OCI-M2 (cell line): ENCODE measurements at regions not wholly inside any gene's neighbourhood (a gene's known extent, or its start where the extent isn't known, plus 50 kb on each side); places are given as distances from the start of the nearest gene placed in this dataset.

Source experiments
- DNase-seq: peaks from one replicate; lab custom pipeline; 2025; ENCODE audit not compliant: unreplicated experiment; lab: John Stamatoyannopoulos, UW

GRCh38 chr5:31049936-31050704, 143.4 kb upstream of the CDH6 start:
- no peak for DNase-seq

- DNase-seq, result no peak
These were observed 144.0 kb upstream of the CDH6 start for GRCh38 chr5:31049461-31049860.

- no peak for DNase-seq
These were observed 144.9 kb upstream of the CDH6 start for GRCh38 chr5:31048282-31049270.

- no peak for DNase-seq
These were observed 145.9 kb upstream of the CDH6 start for GRCh38 chr5:31047621-31048020.

- DNase-seq, result no peak
These were observed 146.5 kb upstream of the CDH6 start for GRCh38 chr5:31047007-31047406.

GRCh38 chr5:31036411-31036810, 157.1 kb upstream of the CDH6 start:
- no peak for DNase-seq

- DNase-seq, result no peak
These were observed 160.2 kb upstream of the CDH6 start for GRCh38 chr5:31033295-31033694.

GRCh38 chr5:31029925-31030324, 163.6 kb upstream of the CDH6 start:
- no peak for DNase-seq

GRCh38 chr5:31027721-31028120, 165.8 kb upstream of the CDH6 start:
- no peak for DNase-seq

GRCh38 chr5:31023105-31023504, 170.4 kb upstream of the CDH6 start:
- no peak for DNase-seq

GRCh38 chr5:31021181-31021624, 172.3 kb upstream of the CDH6 start:
- no peak for DNase-seq

GRCh38 chr5:31008231-31008630, 185.3 kb upstream of the CDH6 start:
- no peak for DNase-seq

- no peak for DNase-seq
These were observed 185.8 kb upstream of the CDH6 start for GRCh38 chr5:31007672-31008071.

GRCh38 chr5:31000287-31000686, 193.2 kb upstream of the CDH6 start:
- no peak for DNase-seq

GRCh38 chr5:30997681-30998080, 195.8 kb upstream of the CDH6 start:
- DNase-seq, result no peak

GRCh38 chr5:30994902-30995301, 198.6 kb upstream of the CDH6 start:
- no peak for DNase-seq

GRCh38 chr5:30994176-30994575, 199.3 kb upstream of the CDH6 start:
- no peak for DNase-seq

GRCh38 chr5:30991462-30991861, 202.0 kb upstream of the CDH6 start:
- no peak for DNase-seq

GRCh38 chr5:30981576-30981975, 211.9 kb upstream of the CDH6 start:
- DNase-seq, result no peak

- no peak for DNase-seq
These were observed 224.5 kb upstream of the CDH6 start for GRCh38 chr5:30968971-30969370.

GRCh38 chr5:30960036-30960435, 233.4 kb upstream of the CDH6 start:
- no peak for DNase-seq

GRCh38 chr5:30959238-30959637, 234.2 kb upstream of the CDH6 start:
- no peak for DNase-seq
